K562 (cell line): ENCODE measurements at regions not wholly inside any gene's neighbourhood (a gene's known extent, or its start where the extent isn't known, plus 50 kb on each side); places are given as distances from the start of the nearest gene placed in this dataset.

Experiments
- HDAC3 ChIP-seq: fragments of 450-650 bp; IDR thresholded peaks from 2 replicates; pipeline ENCODE4 v1.6.1; 2018; ENCODE audit warnings: borderline replicate concordance, mild to moderate bottlenecking, moderate library complexity; ENCODE audit not compliant: partially characterized antibody
- TEAD4 ChIP-seq, 2 experiments: sonication (generic) in 1 of 2; formaldehyde crosslinking in 1 of 2; IDR thresholded peaks; 2 replicates each; pipeline versions ENCODE4 v1.6.1 to v1.8.0; 2012 to 2022; ENCODE audit warnings: borderline replicate concordance in 1 of 2, inconsistent platforms in 1 of 2, low read length in 1 of 2, mild to moderate bottlenecking in 1 of 2, missing genetic modification reagents in 1 of 2
- TF ChIP-seq, protein P1 (sequence below), 2 experiments: fragments of 450-650 bp in 1 of 2; sonication (generic) in 1 of 2; formaldehyde crosslinking in 1 of 2; IDR thresholded peaks; 2 replicates each; pipeline versions ENCODE4 v1.7.1 to v1.9.0; 2016 to 2022; ENCODE audit warnings: inconsistent platforms in 1 of 2, mild to moderate bottlenecking in 1 of 2, missing genetic modification reagents in 1 of 2

DNA sequence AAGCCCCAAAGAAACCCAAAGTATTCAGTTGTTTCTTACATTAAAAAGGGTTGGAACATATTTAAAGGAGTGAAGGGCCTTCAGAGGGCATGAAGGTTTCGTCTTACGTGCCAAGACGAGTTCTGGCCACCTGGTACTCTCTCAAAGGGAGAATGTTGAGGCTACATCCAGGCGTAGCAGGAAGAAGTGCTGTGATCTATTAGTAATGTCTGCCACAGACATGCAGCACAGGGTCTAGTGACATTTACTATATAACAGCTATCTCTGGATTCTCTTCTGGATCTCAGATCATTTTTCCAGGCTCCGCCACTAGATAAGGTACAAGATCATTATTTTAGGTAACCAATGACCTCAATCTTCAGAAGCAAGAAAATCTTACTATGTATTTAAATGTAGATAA, 76.5 kb upstream of the ARID5B start (continued):
- TF ChIP-seq, protein P1, sequence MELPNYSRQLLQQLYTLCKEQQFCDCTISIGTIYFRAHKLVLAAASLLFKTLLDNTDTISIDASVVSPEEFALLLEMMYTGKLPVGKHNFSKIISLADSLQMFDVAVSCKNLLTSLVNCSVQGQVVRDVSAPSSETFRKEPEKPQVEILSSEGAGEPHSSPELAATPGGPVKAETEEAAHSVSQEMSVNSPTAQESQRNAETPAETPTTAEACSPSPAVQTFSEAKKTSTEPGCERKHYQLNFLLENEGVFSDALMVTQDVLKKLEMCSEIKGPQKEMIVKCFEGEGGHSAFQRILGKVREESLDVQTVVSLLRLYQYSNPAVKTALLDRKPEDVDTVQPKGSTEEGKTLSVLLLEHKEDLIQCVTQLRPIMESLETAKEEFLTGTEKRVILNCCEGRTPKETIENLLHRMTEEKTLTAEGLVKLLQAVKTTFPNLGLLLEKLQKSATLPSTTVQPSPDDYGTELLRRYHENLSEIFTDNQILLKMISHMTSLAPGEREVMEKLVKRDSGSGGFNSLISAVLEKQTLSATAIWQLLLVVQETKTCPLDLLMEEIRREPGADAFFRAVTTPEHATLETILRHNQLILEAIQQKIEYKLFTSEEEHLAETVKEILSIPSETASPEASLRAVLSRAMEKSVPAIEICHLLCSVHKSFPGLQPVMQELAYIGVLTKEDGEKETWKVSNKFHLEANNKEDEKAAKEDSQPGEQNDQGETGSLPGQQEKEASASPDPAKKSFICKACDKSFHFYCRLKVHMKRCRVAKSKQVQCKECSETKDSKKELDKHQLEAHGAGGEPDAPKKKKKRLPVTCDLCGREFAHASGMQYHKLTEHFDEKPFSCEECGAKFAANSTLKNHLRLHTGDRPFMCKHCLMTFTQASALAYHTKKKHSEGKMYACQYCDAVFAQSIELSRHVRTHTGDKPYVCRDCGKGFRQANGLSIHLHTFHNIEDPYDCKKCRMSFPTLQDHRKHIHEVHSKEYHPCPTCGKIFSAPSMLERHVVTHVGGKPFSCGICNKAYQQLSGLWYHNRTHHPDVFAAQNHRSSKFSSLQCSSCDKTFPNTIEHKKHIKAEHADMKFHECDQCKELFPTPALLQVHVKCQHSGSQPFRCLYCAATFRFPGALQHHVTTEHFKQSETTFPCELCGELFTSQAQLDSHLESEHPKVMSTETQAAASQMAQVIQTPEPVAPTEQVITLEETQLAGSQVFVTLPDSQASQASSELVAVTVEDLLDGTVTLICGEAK (IDR thresholded peaks at IDR 0.05) = no peak
- TF ChIP-seq, protein P1 (CRISPR knock-in tag; IDR thresholded peaks at IDR 0.05) = no peak
- TF ChIP-seq HDAC3 (no peak), TEAD4 (IDR thresholded peaks at IDR 0.05; ENCODE audit: low read length) (0 out of 2 replicates have a peak, but pooled peaks have one; percentile 10), TEAD4 (CRISPR knock-in tag; IDR thresholded peaks at IDR 0.05; ENCODE audit: borderline replicate concordance) (no peak)
